Effector memory CD8-positive, alpha-beta T cell (primary cell): ENCODE measurements at regions not wholly inside any gene's neighbourhood (a gene's known extent, or its start where the extent isn't known, plus 50 kb on each side); places are given as distances from the start of the nearest gene placed in this dataset.

Experiments
- ATAC-seq: fragments of 150-1000 bp; cut with Tn5 transposase; replicated peaks from 2 replicates; pipeline ENCODE4 v1.10.0; 2021; ENCODE audit warnings: mild to moderate bottlenecking, moderate library complexity
- DNase-seq, 3 experiments: peaks; one replicate each; pipeline ENCODE4 v3.0.0; 2021
- H3K27ac Mint-ChIP-seq, 2 donors: one replicate each; pipeline ENCODE4 v1.8.0; 2022; ENCODE audit warnings: mild to moderate bottlenecking in 2 of 2, mixed read lengths in 2 of 2, moderate library complexity in 2 of 2
- H3K27me3 Mint-ChIP-seq, 2 donors: one replicate each; pipeline ENCODE4 v1.8.0; 2022; ENCODE audit warnings: mixed read lengths in 2 of 2
- H3K36me3 Mint-ChIP-seq: one replicate; pipeline ENCODE4 v1.8.0; 2022; ENCODE audit warnings: mild to moderate bottlenecking, moderate library complexity, mixed read lengths; ENCODE audit not compliant: insufficient read depth
- H3K4me1 Mint-ChIP-seq, 2 donors: one replicate each; pipeline ENCODE4 v1.8.0; 2022; ENCODE audit warnings: low read depth in 2 of 2, mixed read lengths in 2 of 2
- H3K4me3 Mint-ChIP-seq, 2 donors: one replicate each; pipeline ENCODE4 v1.8.0; 2022; ENCODE audit warnings: mild to moderate bottlenecking in 2 of 2, mixed read lengths in 2 of 2, moderate library complexity in 2 of 2
- H3K9me3 Mint-ChIP-seq, 2 donors: one replicate each; pipeline ENCODE4 v1.8.0; 2022; ENCODE audit warnings: mixed read lengths in 2 of 2

- Mint-ChIP-seq H3K27ac (no peak overlapping the region), H3K36me3 (no peaks in the 10 kb centered on the region), H3K27me3 (peaks cover 43 to 47% of the 10 kb centered on the region in 2 donors), H3K4me1 (no peaks in the 10 kb centered on the region), H3K4me3 (no peak overlapping the region), H3K9me3 (no peaks in the 10 kb centered on the region)
- DNase-seq: no peak
- no peak for ATAC-seq
Observed at GRCh38 chr11:11077898-11078297, 220.0 kb upstream of the ZBED5 start.

GRCh38 chr11:11076879-11077278, 219.0 kb upstream of the ZBED5 start:
- Mint-ChIP-seq H3K36me3 (no peaks in the 10 kb centered on the region), H3K9me3 (no peaks in the 10 kb centered on the region), H3K27ac (no peak overlapping the region), H3K4me1 (no peaks in the 10 kb centered on the region), H3K4me3 (no peak overlapping the region), H3K27me3 (peaks cover 47 to 50% of the 10 kb centered on the region in 2 donors)
- ATAC-seq (no peak), DNase-seq (no peak)

GRCh38 chr11:11076276-11076675, 218.4 kb upstream of the ZBED5 start:
- no peak for DNase-seq
- Mint-ChIP-seq H3K36me3 (no peaks in the 10 kb centered on the region), H3K27me3 (peaks cover 46 to 48% of the 10 kb centered on the region in 2 donors), H3K4me1 (no peaks in the 10 kb centered on the region), H3K27ac (no peak overlapping the region), H3K4me3 (no peak overlapping the region), H3K9me3 (no peaks in the 10 kb centered on the region)
- no peak for ATAC-seq

- Mint-ChIP-seq H3K4me1 (no peaks in the 10 kb centered on the region), H3K27me3 (peaks cover 41 to 42% of the 10 kb centered on the region in 2 donors), H3K36me3 (no peaks in the 10 kb centered on the region), H3K27ac (no peak overlapping the region), H3K4me3 (no peak overlapping the region), H3K9me3 (no peaks in the 10 kb centered on the region)
- DNase-seq (no peak), ATAC-seq (no peak)
Observed at GRCh38 chr11:11075515-11076171, 217.8 kb upstream of the ZBED5 start.

- Mint-ChIP-seq H3K27ac (no peak overlapping the region), H3K9me3 (no peaks in the 10 kb centered on the region), H3K27me3 (peaks cover 33 to 36% of the 10 kb centered on the region in 2 donors), H3K4me3 (no peak overlapping the region), H3K36me3 (no peaks in the 10 kb centered on the region), H3K4me1 (no peaks in the 10 kb centered on the region)
- DNase-seq: no peak
- ATAC-seq: no peak
Observed at GRCh38 chr11:11074686-11075335, 217.0 kb upstream of the ZBED5 start.

- H3K4me1 Mint-ChIP-seq: no peaks in the 10 kb centered on the region
- H3K36me3 Mint-ChIP-seq: no peaks in the 10 kb centered on the region
- no peak overlapping the region for H3K27ac Mint-ChIP-seq
- ATAC-seq (no peak), DNase-seq (no peak)
- no peak overlapping the region for H3K4me3 Mint-ChIP-seq
- H3K9me3 Mint-ChIP-seq: no peaks in the 10 kb centered on the region
- H3K27me3 Mint-ChIP-seq: peaks cover 25 to 28% of the 10 kb centered on the region in 2 donors
Observed at GRCh38 chr11:11073996-11074395, 216.1 kb upstream of the ZBED5 start.

GRCh38 chr11:11072067-11072466, 214.2 kb upstream of the ZBED5 start:
- DNase-seq: no peak
- no peak for ATAC-seq
- Mint-ChIP-seq H3K4me1 (no peaks in the 10 kb centered on the region), H3K27me3 (peaks cover 12 to 22% of the 10 kb centered on the region in 2 donors), H3K4me3 (no peak overlapping the region), H3K36me3 (no peaks in the 10 kb centered on the region), H3K9me3 (no peaks in the 10 kb centered on the region), H3K27ac (no peak overlapping the region)

GRCh38 chr11:11071486-11071885, 213.6 kb upstream of the ZBED5 start:
- no peak overlapping the region for H3K4me3 Mint-ChIP-seq
- H3K27me3 Mint-ChIP-seq: peaks cover 14 to 22% of the 10 kb centered on the region in 2 donors
- no peak overlapping the region for H3K27ac Mint-ChIP-seq
- no peak for ATAC-seq
- no peaks in the 10 kb centered on the region for H3K9me3 Mint-ChIP-seq
- DNase-seq: no peak
- H3K36me3 Mint-ChIP-seq: no peaks in the 10 kb centered on the region
- no peaks in the 10 kb centered on the region for H3K4me1 Mint-ChIP-seq

- H3K4me3 Mint-ChIP-seq: no peak overlapping the region
- H3K27me3 Mint-ChIP-seq: peaks cover 16 to 22% of the 10 kb centered on the region in 2 donors
- DNase-seq: no peak
- no peak overlapping the region for H3K27ac Mint-ChIP-seq
- H3K36me3 Mint-ChIP-seq: no peaks in the 10 kb centered on the region
- H3K4me1 Mint-ChIP-seq: no peaks in the 10 kb centered on the region
- no peaks in the 10 kb centered on the region for H3K9me3 Mint-ChIP-seq
- no peak for ATAC-seq
Observed at GRCh38 chr11:11070976-11071375, 213.1 kb upstream of the ZBED5 start.

GRCh38 chr11:11069841-11070835, 212.3 kb upstream of the ZBED5 start:
- peaks cover 21 to 28% of the 10 kb centered on the region in 2 donors for H3K27me3 Mint-ChIP-seq
- ATAC-seq (no peak), DNase-seq (no peak)
- H3K4me3 Mint-ChIP-seq: no peak overlapping the region
- no peaks in the 10 kb centered on the region for H3K4me1 Mint-ChIP-seq
- no peak overlapping the region for H3K27ac Mint-ChIP-seq
- H3K9me3 Mint-ChIP-seq: no peaks in the 10 kb centered on the region
- no peaks in the 10 kb centered on the region for H3K36me3 Mint-ChIP-seq

- no peak overlapping the region for H3K4me3 Mint-ChIP-seq
- H3K27me3 Mint-ChIP-seq: peaks cover 17 to 28% of the 10 kb centered on the region in 2 donors
- H3K27ac Mint-ChIP-seq: no peak overlapping the region
- no peaks in the 10 kb centered on the region for H3K36me3 Mint-ChIP-seq
- no peak for ATAC-seq
- no peak for DNase-seq
- no peaks in the 10 kb centered on the region for H3K4me1 Mint-ChIP-seq
- H3K9me3 Mint-ChIP-seq: no peaks in the 10 kb centered on the region
Observed at GRCh38 chr11:11068113-11068512, 210.3 kb upstream of the ZBED5 start.

- H3K36me3 Mint-ChIP-seq: no peaks in the 10 kb centered on the region
- no peak overlapping the region for H3K27ac Mint-ChIP-seq
- H3K9me3 Mint-ChIP-seq: no peaks in the 10 kb centered on the region
- no peak for DNase-seq
- no peak for ATAC-seq
- no peak overlapping the region for H3K4me3 Mint-ChIP-seq
- no peaks in the 10 kb centered on the region for H3K4me1 Mint-ChIP-seq
- H3K27me3 Mint-ChIP-seq: peaks cover 17 to 27% of the 10 kb centered on the region in 2 donors
Observed at GRCh38 chr11:11065396-11065795, 207.5 kb upstream of the ZBED5 start.

GRCh38 chr11:11057472-11057854, 199.6 kb upstream of the ZBED5 start:
- Mint-ChIP-seq H3K27me3 (peaks cover 24 to 40% of the 10 kb centered on the region in 2 donors), H3K9me3 (peaks cover 0 to 2% of the 10 kb centered on the region in 2 donors), H3K36me3 (no peaks in the 10 kb centered on the region), H3K27ac (no peak overlapping the region), H3K4me1 (no peaks in the 10 kb centered on the region), H3K4me3 (no peak overlapping the region)
- no peak for DNase-seq
- no peak for ATAC-seq
